B cell (primary cell): ENCODE measurements at regions not wholly inside any gene's neighbourhood (a gene's known extent, or its start where the extent isn't known, plus 50 kb on each side); places are given as distances from the start of the nearest gene placed in this dataset.

ENCODE experiments used
- ATAC-seq: fragments of 200-7000 bp; cut with Tn5 transposase; one replicate; pipeline ENCODE4 v1.10.0; 2021; ENCODE audit warnings: low read depth, mild to moderate bottlenecking, moderate number of reproducible peaks, moderate library complexity
- CTCF ChIA-PET: fragments of 350-600 bp; sonication (Branson Sonifier 250); formaldehyde crosslinking; loops from one replicate; lab custom pipeline; 2021; ENCODE audit warnings: antibody characterized with exemption, inconsistent platforms; lab: Charles Lee
- POLR2A ChIA-PET: fragments of 350-600 bp; sonication (Branson Sonifier 250); formaldehyde crosslinking; loops from one replicate; lab custom pipeline; 2021; ENCODE audit warnings: antibody characterized with exemption; lab: Charles Lee
- DNase-seq: peaks from one replicate; pipeline ENCODE4 v3.0.0; 2013
- H2AFZ ChIP-seq: 2 replicates; pipeline ENCODE4 v1.6.1; 2012; ENCODE audit warnings: mild to moderate bottlenecking, low read depth, low read length; ENCODE audit not compliant: insufficient read depth, poor library complexity, severe bottlenecking
- H3K27ac ChIP-seq, 2 donors: 1 replicate in 1 of 2; 2 replicates in 1 of 2; pipeline ENCODE4 v1.5.1; 2012 to 2013; ENCODE audit warnings: low read length in 2 of 2, mild to moderate bottlenecking in 2 of 2, moderate library complexity in 1 of 2
- H3K27me3 ChIP-seq, 4 experiments: fragments of 200-600 bp in 1 of 4; sonication (generic) in 1 of 4; replicated peaks in 1 of 4; 1 replicate in 2 of 4; 2 replicates in 2 of 4; pipeline versions ENCODE4 v1.6.1 to v1.7.0; 2013 to 2016; ENCODE audit warnings: low read length in 3 of 4, mild to moderate bottlenecking in 2 of 4, mixed read lengths in 1 of 4, moderate library complexity in 1 of 4; ENCODE audit not compliant: insufficient read depth in 4 of 4, control insufficient read depth in 3 of 4; ENCODE audit errors: control extremely low read depth in 1 of 4
- H3K36me3 ChIP-seq, 2 experiments: replicated peaks in 1 of 2; 1 replicate in 1 of 2; 2 replicates in 1 of 2; pipeline versions ENCODE4 v1.6.1 to v1.7.1; 2013; ENCODE audit warnings: low read length in 1 of 2; ENCODE audit not compliant: insufficient read depth in 2 of 2, control insufficient read depth in 1 of 2; ENCODE audit errors: control extremely low read depth in 1 of 2, extremely low read depth in 1 of 2
- H3K4me1 ChIP-seq, 2 donors: fragments of 200-600 bp in 1 of 2; sonication (generic) in 1 of 2; 1 replicate in 1 of 2; 2 replicates in 1 of 2; pipeline versions ENCODE4 v1.5.1 to v1.6.1; 2013 to 2017; ENCODE audit warnings: low read length in 2 of 2; ENCODE audit not compliant: control insufficient read depth in 2 of 2, insufficient read depth in 2 of 2
- H3K4me2 ChIP-seq: replicated peaks from 2 replicates; pipeline ENCODE3; 2012; ENCODE audit warnings: mild to moderate bottlenecking, low read depth, low read length; ENCODE audit not compliant: poor library complexity, severe bottlenecking
- H3K4me3 ChIP-seq, 5 experiments: fragments of 200-600 bp in 1 of 5; sonication (generic) in 1 of 5; 1 replicate in 3 of 5; 2 replicates in 2 of 5; pipeline versions ENCODE4 v1.5.1 to v1.7.0; 2011 to 2016; ENCODE audit warnings: low read length in 4 of 5, mild to moderate bottlenecking in 4 of 5, low read depth in 2 of 5, control low read depth in 1 of 5, moderate library complexity in 1 of 5; ENCODE audit not compliant: insufficient read depth in 1 of 5; ENCODE audit errors: control extremely low read depth in 1 of 5, extremely low read depth in 1 of 5
- H3K79me2 ChIP-seq: fragments of 200-600 bp; sonication (generic); one replicate; pipeline ENCODE4 v1.6.0; 2016; ENCODE audit warnings: low read length; ENCODE audit not compliant: control insufficient read depth, insufficient read depth
- H3K9ac ChIP-seq: fragments of 200-600 bp; sonication (generic); 2 replicates; pipeline ENCODE4 v1.6.1; 2017; ENCODE audit warnings: mild to moderate bottlenecking, low read length, moderate library complexity
- H3K9me3 ChIP-seq, 3 donors: one replicate each; pipeline versions ENCODE4 v1.6.1 to v1.7.1; 2013; ENCODE audit warnings: low read length in 2 of 3; ENCODE audit not compliant: control insufficient read depth in 2 of 3, insufficient read depth in 1 of 3; ENCODE audit errors: control extremely low read depth in 1 of 3
- H4K20me1 ChIP-seq: 2 replicates; pipeline ENCODE4 v1.6.0; 2012; ENCODE audit warnings: mild to moderate bottlenecking, low read length; ENCODE audit not compliant: insufficient read depth, control insufficient read depth, poor library complexity, severe bottlenecking
- H3K27ac Mint-ChIP-seq: one replicate; pipeline ENCODE4 v1.8.0; 2021; ENCODE audit warnings: mixed read lengths
- H3K27me3 Mint-ChIP-seq: one replicate; pipeline ENCODE4 v1.8.0; 2021; ENCODE audit warnings: mixed read lengths
- H3K4me1 Mint-ChIP-seq: one replicate; pipeline ENCODE4 v1.8.0; 2021; ENCODE audit warnings: mixed read lengths
- H3K4me3 Mint-ChIP-seq: one replicate; pipeline ENCODE4 v1.8.0; 2021; ENCODE audit warnings: mixed read lengths
- H3K9me3 Mint-ChIP-seq: one replicate; pipeline ENCODE4 v1.8.0; 2022; ENCODE audit warnings: mixed read lengths; ENCODE audit not compliant: insufficient read depth
- CTCF ChIP-seq: fragments of 200-600 bp; IDR thresholded peaks from one replicate; pipeline ENCODE4 v1.8.0; 2022; ENCODE audit warnings: antibody characterized with exemption, mild to moderate bottlenecking
- EZH2 ChIP-seq: IDR thresholded peaks from 2 replicates; pipeline ENCODE4 v1.6.1; 2012; ENCODE audit warnings: borderline replicate concordance, low read depth, mild to moderate bottlenecking, moderate library complexity, low read length; ENCODE audit not compliant: insufficient read depth, poor library complexity, severe bottlenecking
- WGBS: methylation state at CpG from one replicate; pipeline ENCODE4 v1.1.5; 2013; ENCODE audit warnings: missing lambda C conversion rate; ENCODE audit not compliant: insufficient coverage; 5-methylcytosine and 5-hydroxymethylcytosine counted together
- intact Hi-C: fragments of 100-400 bp; cut with micrococcal nuclease; formaldehyde crosslinking; loops from one replicate; pipeline ENCODE4 v1.10.0; 2022

- CTCF ChIA-PET: no interaction called here
- 90% methylated on average over 6 of the region's 6 CpGs for WGBS
- no peak overlapping the region for H3K27ac Mint-ChIP-seq
- peaks cover 4% of the 10 kb centered on the region for H3K9me3 Mint-ChIP-seq
- H3K4me2 ChIP-seq: no peak overlapping the region
- POLR2A ChIA-PET: no interaction called here
- no peaks in the 10 kb centered on the region for H3K4me1 Mint-ChIP-seq
- H3K27me3 ChIP-seq: no peaks in the 10 kb centered on the region
- no peak overlapping the region for H3K4me3 Mint-ChIP-seq
- ATAC-seq: no peak
- H2AFZ ChIP-seq: no peak overlapping the region
- no peaks in the 10 kb centered on the region for H3K36me3 ChIP-seq
- no peaks in the 10 kb centered on the region for H4K20me1 ChIP-seq
- H3K9me3 ChIP-seq: peaks cover 0 to 46% (median 0%) of the 10 kb centered on the region in 3 donors
- no peak for TF ChIP-seq CTCF
- no peak for TF ChIP-seq EZH2
- H3K9ac ChIP-seq: no peak overlapping the region
- no peaks in the 10 kb centered on the region for H3K4me1 ChIP-seq
- no peaks in the 10 kb centered on the region for H3K79me2 ChIP-seq
- no peak for DNase-seq
- no peaks in the 10 kb centered on the region for H3K27me3 Mint-ChIP-seq
- H3K27ac ChIP-seq: no peak overlapping the region
- no peak overlapping the region for H3K4me3 ChIP-seq
- intact Hi-C loops: no loop called here
Observed at GRCh38 chr5:2373631-2374030, 377.8 kb downstream of the IRX2 start.

- intact Hi-C loops: no loop called here
- 95% methylated on average over 14 of the region's 14 CpGs for WGBS
- Mint-ChIP-seq H3K27ac (no peak overlapping the region), H3K4me3 (no peak overlapping the region), H3K4me1 (no peaks in the 10 kb centered on the region), H3K9me3 (no peaks in the 10 kb centered on the region), H3K27me3 (no peaks in the 10 kb centered on the region)
- Histone ChIP-seq H3K9me3 (peaks cover 0 to 46% (median 0%) of the 10 kb centered on the region in 3 donors), H3K36me3 (no peaks in the 10 kb centered on the region), H3K4me2 (no peak overlapping the region), H4K20me1 (no peaks in the 10 kb centered on the region), H3K9ac (no peak overlapping the region), H3K27me3 (no peaks in the 10 kb centered on the region), H3K4me1 (no peaks in the 10 kb centered on the region), H3K27ac (no peak overlapping the region), H3K79me2 (no peaks in the 10 kb centered on the region), H2AFZ (no peak overlapping the region), H3K4me3 (no peak overlapping the region)
- no peak for DNase-seq
- CTCF ChIA-PET: no interaction called here
- no peak for TF ChIP-seq EZH2
- TF ChIP-seq CTCF: no peak
- no peak for ATAC-seq
- POLR2A ChIA-PET: no interaction called here
Observed at GRCh38 chr5:2371419-2371710, 380.1 kb downstream of the IRX2 start.
